ENCODE measurements at regions not wholly inside any gene's neighbourhood (a gene's known extent, or its start where the extent isn't known, plus 50 kb on each side); places are given as distances from the start of the nearest gene placed in this dataset.

- no peak for TF ChIP-seq CTCF (IDR thresholded peaks at IDR 0.05)
- no peak for TF ChIP-seq POLR2A (IDR thresholded peaks at IDR 0.05; ENCODE audit: low read length)
- no peak for TF ChIP-seq TP53 (CRISPR knock-in tag; IDR thresholded peaks at IDR 0.05)
- no peak for TF ChIP-seq HOXA7 (CRISPR knock-in tag; IDR thresholded peaks at IDR 0.05)
- TF ChIP-seq PHF8 (IDR thresholded peaks at IDR 0.05; ENCODE audit: borderline replicate concordance, low read depth): no peak
- no peak for TF ChIP-seq RCOR1 (IDR thresholded peaks at IDR 0.05; ENCODE audit: low read depth, low read length)
- no peak for TF ChIP-seq CEBPB (IDR thresholded peaks at IDR 0.05)
- TF ChIP-seq EP300 (IDR thresholded peaks at IDR 0.05): no peak
- TF ChIP-seq MAFK (IDR thresholded peaks at IDR 0.05; ENCODE audit: partially characterized antibody): no peak
- TF ChIP-seq NFE2L2 (conservative IDR thresholded peaks at IDR 0.05; ENCODE audit: low read length): no peak
- no peak for TF ChIP-seq RFX5 (IDR thresholded peaks at IDR 0.05)
- no peak for TF ChIP-seq JUN (IDR thresholded peaks at IDR 0.05)
- no peak for TF ChIP-seq NR3C1 (IDR thresholded peaks at IDR 0.05)
- TF ChIP-seq HOXB5 (CRISPR knock-in tag; IDR thresholded peaks at IDR 0.05): no peak
Measured at GRCh38 chr6:109313139-109313538, 69.1 kb downstream of the CD164 start.

All from A549 (cell line).